Thyroid gland (tissue), 4 donors: ENCODE measurements at regions not wholly inside any gene's neighbourhood (a gene's known extent, or its start where the extent isn't known, plus 50 kb on each side); places are given as distances from the start of the nearest gene placed in this dataset.

Experiments
- POLR2A ChIP-seq, 2 donors: fragments of 450-650 bp; IDR thresholded peaks; one replicate each; pipeline ENCODE4 v1.6.1; 2017; ENCODE audit warnings: antibody characterized with exemption in 2 of 2, mild to moderate bottlenecking in 2 of 2, moderate library complexity in 1 of 2
- TF ChIP-seq, protein P1 (sequence below), 6 experiments: fragments of 200-600 bp in 3 of 6; fragments of 450-650 bp in 3 of 6; sonication (generic) in 3 of 6; IDR thresholded peaks; one replicate each; pipeline ENCODE4 v1.5.1; 2016 to 2019; ENCODE audit warnings: antibody characterized with exemption in 6 of 6, mild to moderate bottlenecking in 2 of 6, inconsistent platforms in 1 of 6, moderate library complexity in 1 of 6

DNA sequence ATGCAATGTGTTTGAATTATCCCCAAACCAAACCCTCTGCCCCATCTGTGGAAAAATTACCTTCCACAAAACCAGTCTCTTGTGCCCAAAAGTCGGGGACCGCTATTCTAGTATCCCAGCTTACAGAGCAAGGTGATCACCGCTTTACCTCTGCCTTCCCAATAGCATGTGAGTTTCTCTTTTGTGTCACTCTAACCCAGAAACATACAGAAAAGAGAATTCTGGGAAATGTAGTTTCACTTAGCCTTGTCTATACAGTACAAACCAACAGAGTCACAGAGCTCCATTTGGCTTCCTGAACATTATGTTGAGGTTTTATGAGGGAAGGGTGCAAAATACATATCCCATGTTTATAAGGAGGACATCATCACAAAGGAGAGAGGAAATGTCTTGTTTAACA is 260.3 kb upstream of the MINDY3 start:
- TF ChIP-seq, protein P1, sequence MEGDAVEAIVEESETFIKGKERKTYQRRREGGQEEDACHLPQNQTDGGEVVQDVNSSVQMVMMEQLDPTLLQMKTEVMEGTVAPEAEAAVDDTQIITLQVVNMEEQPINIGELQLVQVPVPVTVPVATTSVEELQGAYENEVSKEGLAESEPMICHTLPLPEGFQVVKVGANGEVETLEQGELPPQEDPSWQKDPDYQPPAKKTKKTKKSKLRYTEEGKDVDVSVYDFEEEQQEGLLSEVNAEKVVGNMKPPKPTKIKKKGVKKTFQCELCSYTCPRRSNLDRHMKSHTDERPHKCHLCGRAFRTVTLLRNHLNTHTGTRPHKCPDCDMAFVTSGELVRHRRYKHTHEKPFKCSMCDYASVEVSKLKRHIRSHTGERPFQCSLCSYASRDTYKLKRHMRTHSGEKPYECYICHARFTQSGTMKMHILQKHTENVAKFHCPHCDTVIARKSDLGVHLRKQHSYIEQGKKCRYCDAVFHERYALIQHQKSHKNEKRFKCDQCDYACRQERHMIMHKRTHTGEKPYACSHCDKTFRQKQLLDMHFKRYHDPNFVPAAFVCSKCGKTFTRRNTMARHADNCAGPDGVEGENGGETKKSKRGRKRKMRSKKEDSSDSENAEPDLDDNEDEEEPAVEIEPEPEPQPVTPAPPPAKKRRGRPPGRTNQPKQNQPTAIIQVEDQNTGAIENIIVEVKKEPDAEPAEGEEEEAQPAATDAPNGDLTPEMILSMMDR (IDR thresholded peaks at IDR 0.05), result no peak
- TF ChIP-seq POLR2A (IDR thresholded peaks at IDR 0.05), result no peak
